Right ventricle myocardium superior (tissue), 1 donor: ENCODE measurements at regions not wholly inside any gene's neighbourhood (a gene's known extent, or its start where the extent isn't known, plus 50 kb on each side); places are given as distances from the start of the nearest gene placed in this dataset.
"Not testable (repeated sequence)": the region's sequence is repeated elsewhere in the genome, so short reads cannot be mapped to it uniquely, and the experiment has no call there.

Experiments
- ATAC-seq: fragments of 200-7000 bp; cut with Tn5 transposase; one replicate; pipeline ENCODE4 v1.9.1; 2020; ENCODE audit warnings: mild to moderate bottlenecking; ENCODE audit not compliant: poor library complexity
- DNase-seq: peaks from one replicate; pipeline ENCODE4 v3.0.0-alpha.2; 2020
- intact Hi-C: fragments of 100-400 bp; cut with DNase I; formaldehyde crosslinking; loops from one replicate; pipeline ENCODE4 v1.11.2; 2022
- donor health status: DM: no; HTN: yes; CAD: no; lungs with severe emphysema.

DNA sequence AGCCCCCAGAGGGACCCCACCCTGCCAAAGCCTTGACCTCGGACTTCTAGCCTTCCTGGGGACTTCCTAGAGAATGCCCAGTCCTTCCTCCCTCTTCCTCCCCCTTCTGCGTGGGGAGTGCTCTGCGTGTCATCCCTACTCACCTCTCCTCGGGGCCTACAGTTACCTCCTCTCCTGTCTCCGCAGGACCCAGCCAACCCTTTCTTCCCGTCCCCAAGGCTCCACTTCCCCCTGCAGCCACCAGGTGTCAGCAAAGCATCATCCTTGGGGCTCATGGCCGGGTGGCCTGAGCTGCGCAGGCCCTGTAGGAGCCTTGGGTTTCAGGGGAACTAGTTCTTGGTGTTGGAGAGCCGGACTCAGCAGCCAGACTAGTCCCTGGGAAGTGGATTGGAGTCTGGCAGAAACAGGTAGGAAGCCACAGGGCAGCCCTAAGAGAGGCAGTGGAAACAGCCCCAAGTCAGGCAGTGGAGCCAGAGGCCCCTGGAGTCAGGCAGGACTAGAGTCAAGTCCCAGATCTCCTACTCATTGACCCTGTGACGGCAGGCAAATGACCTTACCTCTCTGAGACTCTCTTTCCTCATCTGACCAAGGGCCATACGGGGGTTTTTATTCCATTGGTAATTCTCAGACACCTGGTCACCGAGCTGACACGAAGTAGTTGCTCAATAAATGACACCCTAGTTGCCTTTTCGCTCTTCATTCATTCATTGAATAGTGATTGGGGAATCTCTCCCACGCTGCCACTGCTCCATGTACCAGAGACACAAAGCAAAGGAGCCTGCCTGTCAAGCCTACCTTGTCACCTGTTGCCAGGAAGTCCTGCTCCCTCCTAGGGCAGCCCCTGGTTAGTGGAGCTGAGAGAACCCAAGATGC lies 101.8 kb upstream of the GRK3 start:
- intact Hi-C loops = loop anchor here (5.0 kb wide), 2 partner anchors 240 to 310 kb away; no protein-coding TSS in a partner anchor
- ATAC-seq (peak; percentile 96), DNase-seq (peak; percentile 85)

DNA sequence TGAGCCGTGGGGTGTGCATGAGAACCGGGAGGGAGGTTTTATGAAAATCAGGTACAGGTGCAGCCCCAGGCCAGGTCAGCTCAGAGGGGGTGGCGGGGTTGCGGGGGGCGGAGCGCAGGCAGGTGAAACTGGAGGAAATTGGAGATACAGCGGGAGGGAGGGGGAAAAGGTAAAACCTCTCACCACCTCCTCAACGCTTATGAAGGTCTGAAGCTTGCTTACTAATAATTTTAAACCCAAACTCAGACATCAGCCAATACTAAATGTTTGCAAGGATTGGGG lies 101.2 kb upstream of the GRK3 start:
- not testable (repeated sequence) for DNase-seq, ATAC-seq
- intact Hi-C loops = loop anchor here (5.0 kb wide), 2 partner anchors 239 to 309 kb away; no protein-coding TSS in a partner anchor

DNA sequence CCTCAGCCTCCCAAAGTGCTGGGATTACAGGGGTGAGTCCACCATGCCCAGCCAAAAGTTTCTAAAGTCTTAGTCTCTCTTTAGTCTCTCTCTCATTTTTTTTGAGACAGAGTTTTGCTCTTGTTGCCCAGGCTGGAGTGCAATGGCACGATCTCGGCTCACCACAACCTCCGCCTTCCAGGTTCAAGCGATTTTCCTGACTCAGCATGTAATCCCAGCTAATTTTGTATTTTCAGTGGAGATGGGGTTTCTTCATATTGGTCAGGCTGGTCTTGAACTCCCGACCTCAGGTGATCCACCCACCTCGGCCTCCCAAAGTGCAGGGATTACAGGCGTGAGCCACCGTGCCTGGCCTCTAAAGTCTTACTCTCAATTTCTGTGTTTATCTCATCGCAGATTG lies 100.1 kb upstream of the GRK3 start:
- intact Hi-C loops = loop anchor here (5.0 kb wide), 2 partner anchors 238 to 308 kb away; no protein-coding TSS in a partner anchor

DNA sequence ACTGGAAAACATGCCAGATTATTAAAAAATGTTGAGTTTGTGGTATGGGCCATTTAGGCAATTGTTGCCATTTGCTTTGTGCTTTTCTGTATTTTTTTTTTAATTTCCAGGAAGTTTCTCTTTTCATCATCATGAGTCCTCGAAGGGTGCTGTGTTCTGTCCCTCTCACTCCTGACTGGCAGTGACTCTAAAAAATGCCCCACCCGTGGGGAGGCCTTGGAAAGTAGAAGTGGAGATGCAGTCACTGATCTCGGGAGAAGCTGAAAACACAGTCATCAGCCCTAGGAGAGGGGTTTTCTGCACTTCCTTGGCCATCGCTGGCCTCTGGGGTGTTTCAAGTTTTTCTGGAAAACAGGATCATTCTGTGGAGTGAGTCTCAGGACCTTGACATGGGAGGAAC lies 98.5 kb upstream of the GRK3 start:
- intact Hi-C loops = no loop called here
- DNase-seq (no peak), ATAC-seq (no peak)

More for the DNA sequence above, 100.1 kb upstream of the GRK3 start:
- ATAC-seq, DNase-seq: not testable (repeated sequence)

DNA sequence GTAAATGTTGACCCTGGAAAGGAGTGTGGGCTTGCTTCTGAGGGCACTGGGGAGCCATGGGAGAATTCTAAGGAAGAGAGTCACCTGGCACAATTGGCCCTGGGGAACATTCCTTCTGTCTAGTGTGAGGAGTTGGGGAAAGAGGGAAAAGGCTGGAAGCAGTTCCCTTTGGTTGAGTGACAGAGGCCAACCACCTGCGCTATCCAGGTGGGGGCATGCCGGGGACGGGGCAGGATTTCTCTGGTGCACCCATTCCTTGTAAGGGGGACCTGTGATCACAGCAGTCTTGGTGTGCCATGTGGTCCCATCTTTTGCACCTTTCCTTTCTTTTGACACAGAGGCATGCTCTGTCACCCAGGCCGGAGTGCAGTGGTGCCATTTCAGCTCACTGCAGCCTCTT lies 92.1 kb upstream of the GRK3 start:
- DNase-seq (no peak), ATAC-seq (no peak)
- intact Hi-C loops = no loop called here

DNA sequence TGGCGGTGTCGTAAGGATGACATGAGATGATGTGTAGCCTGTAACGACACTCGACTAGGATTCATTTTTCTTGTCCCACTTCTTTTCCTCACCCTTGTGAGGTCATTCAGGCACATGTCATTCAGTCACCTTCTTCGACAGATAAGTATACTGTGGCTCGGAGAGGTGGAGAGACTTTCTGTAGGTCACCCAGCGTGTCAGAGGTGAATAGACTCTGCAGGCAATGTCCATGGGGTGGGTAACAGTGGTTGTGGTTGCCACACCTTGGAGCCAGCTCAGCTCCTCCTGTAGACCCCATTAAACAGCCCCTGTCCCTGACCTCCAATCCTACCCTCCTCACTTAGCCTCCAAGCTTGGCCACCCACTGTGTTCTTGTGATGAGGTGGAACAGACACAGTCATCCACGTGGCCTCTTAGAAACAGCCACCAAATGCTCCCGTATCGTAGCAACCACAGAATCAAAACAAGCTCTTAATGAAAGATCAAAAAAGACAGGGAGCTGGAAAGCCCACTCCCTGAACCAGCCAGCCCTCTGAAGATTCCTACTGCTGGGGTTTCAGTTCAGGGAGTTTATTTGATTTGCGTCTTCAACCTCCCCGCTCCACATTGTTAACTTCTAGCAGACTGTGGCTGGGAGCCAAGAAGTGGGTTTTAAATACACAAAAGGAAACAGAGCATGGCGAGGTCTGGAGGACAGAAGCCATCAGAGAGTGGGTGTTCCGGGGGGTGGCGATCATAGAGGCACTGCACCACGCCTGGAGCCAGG lies 89.0 kb upstream of the GRK3 start:
- DNase-seq (no peak), ATAC-seq (peak; percentile 58)
- intact Hi-C loops = no loop called here

DNA sequence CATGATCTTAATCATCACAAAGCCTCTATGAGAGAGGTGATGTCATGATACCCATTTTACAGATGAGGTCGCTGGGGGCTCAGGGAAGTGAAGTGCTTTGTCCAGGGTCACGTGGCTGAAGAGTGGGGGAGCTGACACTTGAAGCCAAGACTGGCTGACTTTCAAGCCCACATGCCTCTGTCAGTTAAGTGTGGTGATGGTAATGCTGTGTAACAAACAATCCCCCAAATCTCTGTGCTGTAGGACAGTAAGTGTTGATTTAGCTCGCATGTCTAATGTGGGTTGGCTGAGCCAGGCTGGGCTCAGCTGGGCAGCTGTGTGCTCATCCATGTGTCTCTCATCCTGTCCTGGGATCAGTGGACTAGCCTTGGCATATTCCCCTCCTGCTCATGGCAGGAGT lies 87.1 kb upstream of the GRK3 start:
- intact Hi-C loops = no loop called here
- ATAC-seq (no peak), DNase-seq (no peak)

DNA sequence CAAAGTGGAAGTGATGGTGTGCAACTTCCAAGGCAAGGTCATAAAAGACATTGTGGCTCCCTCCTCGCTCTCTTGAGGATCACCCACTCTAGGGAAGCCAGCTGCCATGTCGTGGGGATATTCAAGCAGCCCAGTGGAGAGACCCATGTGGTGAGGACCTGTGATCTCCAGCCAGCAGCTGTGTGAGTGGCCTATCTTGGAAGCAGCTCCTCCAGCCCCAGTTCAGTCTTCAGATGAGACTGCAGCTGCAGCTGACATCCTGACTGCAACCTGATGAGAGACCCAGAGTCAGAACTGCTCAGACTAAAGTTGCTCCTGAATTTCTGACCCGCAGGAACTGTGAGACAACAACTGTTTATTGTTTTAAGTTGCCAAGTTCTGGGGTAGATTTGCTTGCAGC lies 86.4 kb upstream of the GRK3 start:
- intact Hi-C loops = no loop called here
- DNase-seq = no peak
- ATAC-seq = no peak

DNA sequence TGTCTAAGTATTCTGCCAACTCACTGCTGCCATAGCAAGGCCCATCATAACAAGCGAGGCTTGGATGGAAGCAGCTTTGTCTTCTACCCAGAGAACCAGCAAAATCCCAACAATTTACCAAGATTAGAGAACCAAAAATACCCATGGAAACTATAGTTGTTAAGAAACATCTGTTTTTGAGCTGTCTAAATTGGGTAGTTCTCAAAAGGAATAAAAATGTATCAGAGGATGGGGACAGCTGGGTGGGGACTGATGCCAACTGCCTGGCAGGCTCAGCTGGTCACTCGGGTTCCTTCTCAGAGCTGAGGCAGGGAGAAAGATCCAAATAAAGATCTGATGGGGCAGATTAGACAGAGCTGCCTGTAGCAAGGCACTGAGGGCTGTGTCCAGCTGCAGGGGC lies 85.9 kb upstream of the GRK3 start:
- intact Hi-C loops = no loop called here

DNA sequence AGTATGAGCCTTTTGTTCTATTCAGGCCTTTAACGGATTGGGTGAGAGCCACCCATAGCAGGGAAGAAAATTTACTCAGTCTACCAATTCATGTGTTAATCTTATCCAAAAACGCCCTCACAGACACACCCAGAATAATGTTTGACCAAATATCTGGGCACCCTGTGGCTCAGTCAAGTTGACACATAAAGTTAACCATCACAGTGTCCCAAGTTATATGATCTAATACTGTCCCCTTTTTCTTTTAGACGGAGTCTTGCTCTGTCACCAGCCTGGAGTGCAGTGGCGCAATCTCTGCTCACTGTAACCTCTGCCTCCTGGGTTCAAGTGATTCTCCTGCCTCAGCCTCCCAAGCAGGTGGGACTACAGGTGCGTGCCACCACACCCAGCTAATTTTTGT lies 83.6 kb upstream of the GRK3 start:
- ATAC-seq, DNase-seq, intact Hi-C loops: not testable (repeated sequence)

More for the DNA sequence above, 85.9 kb upstream of the GRK3 start:
- DNase-seq (no peak), ATAC-seq (no peak)

DNA sequence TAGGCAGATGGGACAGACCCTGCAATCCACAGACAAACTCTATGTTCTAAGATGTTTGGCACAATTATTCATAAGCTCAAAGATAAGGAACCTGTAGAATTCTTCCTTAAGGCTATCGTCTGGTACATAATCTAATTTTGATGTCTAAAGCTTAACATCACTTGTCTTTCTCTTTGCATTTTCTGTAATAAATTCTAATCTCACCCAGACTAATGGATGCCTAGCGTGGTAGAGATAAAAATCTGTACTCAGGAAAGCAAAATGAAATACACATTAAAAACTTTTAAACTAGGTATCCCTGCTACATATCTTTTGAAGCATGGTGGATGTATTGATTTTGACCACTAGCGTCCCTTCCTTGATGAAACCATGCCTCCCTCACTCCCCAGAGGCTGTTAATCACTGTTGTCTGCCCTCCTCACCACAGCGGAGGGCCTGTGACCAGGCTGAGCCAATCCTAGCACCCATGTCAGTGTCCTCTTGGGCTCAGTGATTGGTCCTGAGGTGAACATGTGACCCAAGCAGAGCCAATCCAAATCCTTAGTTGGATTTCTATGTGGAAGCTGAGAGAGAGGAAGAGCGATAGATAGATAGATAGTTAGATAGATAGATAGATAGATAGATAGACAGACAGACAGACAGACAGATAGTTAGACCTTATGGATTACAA lies 82.2 kb upstream of the GRK3 start:
- ATAC-seq = no peak
- intact Hi-C loops = no loop called here
- DNase-seq = no peak

DNA sequence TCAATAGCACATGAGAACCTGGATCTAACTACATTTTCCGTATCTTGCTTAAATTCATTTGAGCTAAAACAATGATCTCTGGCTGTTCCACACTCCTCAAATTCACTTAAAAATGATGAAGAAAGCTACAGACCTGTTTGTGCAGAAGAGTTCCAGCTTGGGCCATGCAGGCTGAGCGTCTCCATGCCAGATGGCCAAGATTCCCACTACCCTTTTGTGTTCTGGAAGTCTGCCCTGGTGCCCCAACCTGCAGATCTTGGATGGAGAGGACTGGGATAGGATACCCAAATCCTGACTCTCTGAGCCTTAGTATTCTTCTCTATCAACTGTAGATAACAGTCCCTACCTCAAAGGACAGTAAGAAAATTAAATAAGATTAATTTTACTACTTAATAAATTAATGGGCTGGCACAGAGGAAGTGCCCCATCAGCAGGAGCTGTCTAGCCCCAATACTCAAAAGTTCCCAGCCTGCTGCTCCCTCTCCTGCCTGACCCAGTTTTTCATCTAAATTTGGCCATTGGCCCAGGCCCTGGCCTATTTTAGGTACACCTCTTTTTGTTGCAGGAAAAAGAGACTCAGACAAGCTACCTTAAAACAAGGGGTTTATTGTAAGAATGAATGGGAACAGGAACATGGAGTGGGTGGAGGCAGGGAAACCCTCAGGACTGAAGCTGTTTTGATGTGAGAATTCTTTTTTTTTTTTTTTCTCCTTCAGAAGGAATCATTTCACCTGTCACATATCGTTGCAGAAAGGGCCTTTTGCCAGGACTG lies 81.4 kb upstream of the GRK3 start:
- intact Hi-C loops = no loop called here
- no peak for DNase-seq
- peak; percentile 86 for ATAC-seq

DNA sequence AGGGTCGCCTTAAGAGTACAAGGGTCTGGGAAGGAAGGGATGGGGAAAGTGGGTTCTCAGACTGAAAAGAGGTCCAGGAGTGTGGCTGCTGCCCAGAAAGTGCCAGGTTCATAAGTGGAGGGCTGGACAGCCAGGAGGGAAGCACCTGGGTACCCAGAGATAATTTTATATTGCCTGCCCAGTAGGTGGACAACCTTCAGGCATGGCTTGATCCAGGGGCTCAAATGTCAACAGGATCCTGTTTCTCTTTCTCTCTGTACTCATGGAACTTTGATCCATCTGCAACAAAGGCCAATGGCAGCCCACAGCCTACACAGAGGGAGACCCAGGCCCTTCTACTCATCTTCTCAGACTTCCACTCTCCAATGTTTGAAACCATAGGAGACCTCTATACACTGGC lies 80.5 kb upstream of the GRK3 start:
- ATAC-seq = no peak
- intact Hi-C loops = no loop called here
- DNase-seq = no peak

DNA sequence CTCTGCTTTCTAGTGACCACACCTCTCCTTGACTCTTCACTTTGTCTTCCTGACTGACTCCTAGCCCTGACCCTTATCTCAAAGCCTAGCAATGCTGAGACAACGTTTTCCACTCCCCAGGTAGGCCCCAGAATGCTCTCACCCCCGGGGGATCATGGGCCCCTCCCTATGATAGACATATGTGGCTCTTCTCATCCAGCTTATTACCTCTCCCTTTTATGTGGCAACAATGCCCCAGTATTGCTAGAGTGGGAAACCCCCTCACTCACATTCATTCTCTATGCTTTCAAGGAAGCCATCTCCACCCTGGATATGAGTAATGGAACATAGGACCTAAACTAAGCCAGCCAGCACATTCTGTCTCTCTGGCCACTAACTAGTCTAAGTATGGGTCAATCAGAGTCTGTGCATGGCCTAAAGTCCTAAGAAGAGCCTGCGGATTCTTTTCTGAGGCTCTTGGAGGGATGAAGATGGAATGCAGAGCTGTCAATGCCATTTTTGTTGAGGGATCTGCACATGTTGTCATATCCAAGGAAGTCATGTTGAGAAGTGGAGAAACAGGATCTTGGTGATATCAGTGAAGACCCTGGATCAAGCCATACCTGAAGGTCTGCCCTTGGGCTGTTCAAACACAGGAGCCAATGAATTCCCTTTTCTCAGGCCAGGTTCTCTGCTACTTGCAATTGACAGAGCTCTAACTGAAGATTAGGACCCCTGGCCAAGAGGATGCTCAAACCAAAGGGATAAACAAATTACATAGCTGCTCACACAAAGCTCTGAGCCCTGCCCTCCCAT lies 79.8 kb upstream of the GRK3 start:
- intact Hi-C loops = no loop called here
- DNase-seq (no peak), ATAC-seq (no peak)

DNA sequence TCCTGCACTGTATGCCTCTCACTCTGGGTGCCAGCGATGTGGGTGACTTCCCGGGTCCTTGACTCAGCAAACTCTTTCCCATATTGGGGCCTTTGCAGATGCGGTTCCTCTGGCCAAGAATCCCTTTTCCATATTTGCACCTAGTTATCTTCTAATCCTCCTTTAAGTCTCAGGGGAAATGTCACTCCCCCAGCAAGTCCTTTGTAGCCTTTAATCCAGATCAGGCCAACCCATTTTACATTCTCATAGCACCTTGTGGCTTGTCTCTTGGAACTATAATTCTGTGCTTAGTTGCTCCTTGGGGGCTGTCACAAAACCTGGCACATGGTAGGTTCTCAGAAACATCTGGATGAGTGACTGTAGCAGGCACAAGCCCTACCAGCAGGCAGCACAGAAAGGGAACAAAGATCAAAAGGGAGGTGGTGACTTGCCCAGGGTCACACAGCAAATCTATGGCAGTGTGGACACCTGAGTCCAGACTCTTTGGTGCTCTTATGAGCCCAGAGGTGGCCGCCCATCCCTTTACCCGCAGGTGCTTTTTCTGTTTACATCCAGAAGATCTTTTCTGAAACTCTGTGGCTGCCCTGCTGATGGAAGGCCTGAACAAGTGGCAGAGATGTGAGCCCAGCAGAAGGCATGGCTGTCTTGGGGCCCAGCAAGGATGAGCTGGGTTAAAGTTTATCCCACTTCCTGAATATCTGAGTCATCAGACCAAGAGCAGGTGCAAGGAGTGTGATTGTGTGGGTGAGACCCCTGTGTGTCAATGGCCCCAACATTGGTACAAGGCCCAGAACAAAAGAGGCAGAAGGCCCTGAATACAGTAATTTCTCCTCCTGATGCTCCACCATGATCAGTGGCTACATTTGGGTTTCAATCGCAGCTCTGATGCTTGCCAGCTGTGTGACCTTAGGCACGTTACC lies 78.6 kb upstream of the GRK3 start:
- ATAC-seq (no peak), DNase-seq (no peak)
- intact Hi-C loops = no loop called here

DNA sequence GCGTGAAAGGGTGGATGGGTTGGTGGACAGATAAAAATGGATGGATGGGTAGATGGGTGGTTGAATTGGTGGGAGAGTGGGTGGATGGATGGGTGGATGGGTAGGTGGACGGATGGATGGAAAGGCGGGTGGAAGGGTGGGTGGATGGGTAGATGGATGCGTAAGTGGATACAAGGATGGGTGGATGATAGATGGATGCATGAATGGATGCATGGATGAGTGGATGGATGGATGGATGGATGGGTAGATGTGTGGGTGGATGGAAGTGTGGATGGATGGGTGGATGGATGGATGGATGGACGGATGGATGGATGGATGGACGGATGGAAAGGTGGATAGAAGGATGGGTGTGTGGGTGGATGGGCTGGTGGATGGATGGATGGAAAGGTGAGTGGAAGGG lies 77.0 kb upstream of the GRK3 start:
- intact Hi-C loops = no loop called here
- DNase-seq = no peak
- no peak for ATAC-seq
